ENCODE measurements at regions not wholly inside any gene's neighbourhood (a gene's known extent, or its start where the extent isn't known, plus 50 kb on each side); places are given as distances from the start of the nearest gene placed in this dataset.

DNA sequence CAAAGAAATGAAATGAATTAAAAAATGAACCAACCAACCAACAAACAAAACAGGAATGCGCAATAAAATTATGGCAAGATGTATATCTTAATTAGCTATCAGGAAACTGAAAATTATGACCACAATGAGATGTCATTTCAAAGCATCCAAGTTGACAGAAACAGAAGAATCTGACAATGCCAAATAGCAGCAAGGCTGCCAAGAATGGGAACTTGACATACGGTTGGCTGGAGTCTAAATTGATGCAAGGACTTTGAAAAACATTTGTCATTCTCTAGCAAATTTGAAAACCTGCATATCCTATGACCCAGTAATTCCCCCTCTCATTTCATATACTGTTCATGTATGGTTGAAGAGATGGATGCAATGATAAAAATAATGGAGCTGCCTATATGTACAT is 1262.6 kb downstream of the TBC1D22A start:
- Histone ChIP-seq H3K4me3 (ENCODE audit: insufficient read depth, low read length, poor library complexity, severe bottlenecking) (no peak overlapping the region), H3K9ac (ENCODE audit: low read length) (no peak overlapping the region), H3K4me2 (ENCODE audit: low read depth, low read length, poor library complexity, severe bottlenecking) (no peak overlapping the region), H3K27me3 (ENCODE audit: low read length) (no peaks in the 10 kb centered on the region), H2AFZ (ENCODE audit: low read depth, low read length, severe bottlenecking) (no peak overlapping the region), H3K36me3 (ENCODE audit: low read length) (no peaks in the 10 kb centered on the region), H3K9me3 (ENCODE audit: insufficient read depth, low read length) (peaks cover 9% of the 10 kb centered on the region; the same call in 1 of the 2 replicates), H3K9me2 (replicated peaks; ENCODE audit: insufficient read depth, low read length) (no peaks in the 10 kb centered on the region), H3K27ac (ENCODE audit: low read depth, low read length) (no peak overlapping the region), H3F3A (ENCODE audit: insufficient read depth) (no peaks in the 10 kb centered on the region), H4K20me1 (ENCODE audit: low read depth, low read length) (no peaks in the 10 kb centered on the region), H3K79me2 (ENCODE audit: insufficient read depth, low read length) (no peaks in the 10 kb centered on the region)
- TF ChIP-seq, protein P1, sequence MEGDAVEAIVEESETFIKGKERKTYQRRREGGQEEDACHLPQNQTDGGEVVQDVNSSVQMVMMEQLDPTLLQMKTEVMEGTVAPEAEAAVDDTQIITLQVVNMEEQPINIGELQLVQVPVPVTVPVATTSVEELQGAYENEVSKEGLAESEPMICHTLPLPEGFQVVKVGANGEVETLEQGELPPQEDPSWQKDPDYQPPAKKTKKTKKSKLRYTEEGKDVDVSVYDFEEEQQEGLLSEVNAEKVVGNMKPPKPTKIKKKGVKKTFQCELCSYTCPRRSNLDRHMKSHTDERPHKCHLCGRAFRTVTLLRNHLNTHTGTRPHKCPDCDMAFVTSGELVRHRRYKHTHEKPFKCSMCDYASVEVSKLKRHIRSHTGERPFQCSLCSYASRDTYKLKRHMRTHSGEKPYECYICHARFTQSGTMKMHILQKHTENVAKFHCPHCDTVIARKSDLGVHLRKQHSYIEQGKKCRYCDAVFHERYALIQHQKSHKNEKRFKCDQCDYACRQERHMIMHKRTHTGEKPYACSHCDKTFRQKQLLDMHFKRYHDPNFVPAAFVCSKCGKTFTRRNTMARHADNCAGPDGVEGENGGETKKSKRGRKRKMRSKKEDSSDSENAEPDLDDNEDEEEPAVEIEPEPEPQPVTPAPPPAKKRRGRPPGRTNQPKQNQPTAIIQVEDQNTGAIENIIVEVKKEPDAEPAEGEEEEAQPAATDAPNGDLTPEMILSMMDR (IDR thresholded peaks at IDR 0.05; ENCODE audit: insufficient read depth, low read length, poor library complexity, severe bottlenecking) = no peak
- TF ChIP-seq EZH2phosphoT487 (conservative IDR thresholded peaks at IDR 0.05; ENCODE audit: low read length) = no peak

DNA sequence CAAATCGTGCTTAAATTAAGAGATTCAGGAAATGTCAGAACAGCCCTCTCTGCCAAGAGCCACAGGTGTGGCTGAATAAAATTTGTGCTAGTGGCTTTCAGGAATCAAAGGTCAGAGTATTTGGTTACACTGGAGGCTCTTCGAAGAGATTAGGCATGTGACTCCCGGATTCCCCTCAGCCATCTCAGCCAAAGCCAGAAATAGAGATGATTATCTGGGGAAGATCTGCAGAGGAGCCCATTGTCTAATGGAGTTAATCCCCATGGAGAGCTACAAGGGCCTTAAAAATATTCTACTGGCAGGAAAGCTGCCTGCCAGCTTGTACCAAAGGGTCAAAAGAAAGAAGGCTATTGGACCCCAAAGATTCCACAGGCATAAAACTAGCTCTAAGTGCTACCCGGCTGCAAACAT is 1259.5 kb downstream of the TBC1D22A start:
- no peaks in the 10 kb centered on the region for H3K36me3 ChIP-seq (ENCODE audit: low read length)
- H3F3A ChIP-seq (ENCODE audit: insufficient read depth) = no peaks in the 10 kb centered on the region
- H3K9me2 ChIP-seq (replicated peaks; ENCODE audit: insufficient read depth, low read length) = no peaks in the 10 kb centered on the region
- no peaks in the 10 kb centered on the region for H3K27me3 ChIP-seq (ENCODE audit: low read length)
- H3K9ac ChIP-seq (ENCODE audit: low read length) = no peak overlapping the region
- H3K4me3 ChIP-seq (ENCODE audit: insufficient read depth, low read length, poor library complexity, severe bottlenecking) = no peak overlapping the region
- H3K4me2 ChIP-seq (ENCODE audit: low read depth, low read length, poor library complexity, severe bottlenecking) = no peak overlapping the region
- no peak overlapping the region for H3K27ac ChIP-seq (ENCODE audit: low read depth, low read length)
- H3K79me2 ChIP-seq (ENCODE audit: insufficient read depth, low read length) = no peaks in the 10 kb centered on the region
- no peaks in the 10 kb centered on the region for H4K20me1 ChIP-seq (ENCODE audit: low read depth, low read length)
- H3K9me3 ChIP-seq (ENCODE audit: insufficient read depth, low read length) = peaks cover 21% of the 10 kb centered on the region; the same call in 1 of the 2 replicates
- no peak for TF ChIP-seq EZH2phosphoT487 (conservative IDR thresholded peaks at IDR 0.05; ENCODE audit: low read length)
- TF ChIP-seq, protein P1 (IDR thresholded peaks at IDR 0.05; ENCODE audit: insufficient read depth, low read length, poor library complexity, severe bottlenecking) = no peak
- no peak overlapping the region for H2AFZ ChIP-seq (ENCODE audit: low read depth, low read length, severe bottlenecking)

DNA sequence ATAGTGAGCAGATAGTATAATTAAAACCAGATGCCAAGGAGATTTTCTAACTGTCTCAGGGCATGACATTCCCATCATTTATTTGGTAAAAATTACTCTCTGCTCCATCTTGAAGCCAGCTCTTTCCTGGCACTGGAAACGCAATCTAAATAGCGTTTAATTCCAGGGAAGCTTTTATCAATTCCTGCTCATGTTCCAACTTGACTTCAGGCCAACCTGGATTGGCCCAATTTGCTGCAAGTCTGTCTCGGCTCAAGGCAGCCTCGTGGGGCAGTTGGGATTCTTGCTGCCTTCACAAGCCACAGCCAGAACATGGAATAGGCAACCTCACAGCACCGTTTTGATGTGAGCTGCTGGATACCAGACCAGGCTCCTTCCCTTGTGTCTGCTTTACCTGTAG is 1255.9 kb downstream of the TBC1D22A start:
- no peaks in the 10 kb centered on the region for H3F3A ChIP-seq (ENCODE audit: insufficient read depth)
- H4K20me1 ChIP-seq (ENCODE audit: low read depth, low read length) = no peaks in the 10 kb centered on the region
- no peak overlapping the region for H3K9ac ChIP-seq (ENCODE audit: low read length)
- TF ChIP-seq EZH2phosphoT487 (conservative IDR thresholded peaks at IDR 0.05; ENCODE audit: low read length) = no peak
- TF ChIP-seq, protein P1 (IDR thresholded peaks at IDR 0.05; ENCODE audit: insufficient read depth, low read length, poor library complexity, severe bottlenecking) = no peak
- H3K9me2 ChIP-seq (replicated peaks; ENCODE audit: insufficient read depth, low read length) = no peaks in the 10 kb centered on the region
- H3K27ac ChIP-seq (ENCODE audit: low read depth, low read length) = no peak overlapping the region
- H3K4me3 ChIP-seq (ENCODE audit: insufficient read depth, low read length, poor library complexity, severe bottlenecking) = no peak overlapping the region
- H3K36me3 ChIP-seq (ENCODE audit: low read length) = no peaks in the 10 kb centered on the region
- H3K4me2 ChIP-seq (ENCODE audit: low read depth, low read length, poor library complexity, severe bottlenecking) = no peak overlapping the region
- H3K27me3 ChIP-seq (ENCODE audit: low read length) = no peaks in the 10 kb centered on the region
- H2AFZ ChIP-seq (ENCODE audit: low read depth, low read length, severe bottlenecking) = no peak overlapping the region
- no peaks in the 10 kb centered on the region for H3K79me2 ChIP-seq (ENCODE audit: insufficient read depth, low read length)
- H3K9me3 ChIP-seq (ENCODE audit: insufficient read depth, low read length) = peaks cover 21% of the 10 kb centered on the region; the same call in 1 of the 2 replicates
